PC-9 (cell line): ENCODE measurements at regions not wholly inside any gene's neighbourhood (a gene's known extent, or its start where the extent isn't known, plus 50 kb on each side); places are given as distances from the start of the nearest gene placed in this dataset.

Experiments used
- CTCF ChIP-seq: fragments of 200-600 bp; sonication (generic); conservative IDR thresholded peaks from 2 replicates; pipeline ENCODE4 v1.6.1; 2017; ENCODE audit warnings: mixed run types, antibody characterized with exemption, mild to moderate bottlenecking, moderate library complexity
- EZH2 ChIP-seq: fragments of 200-600 bp; sonication (generic); IDR thresholded peaks from 2 replicates; pipeline ENCODE4 v1.8.0; 2017; ENCODE audit warnings: antibody characterized with exemption, low read depth

GRCh38 chr20:59443550-59443949 is 143.1 kb downstream of the EDN3 start:
- TF ChIP-seq CTCF (no peak), EZH2 (no peak)
